HG03558 (cell line): ENCODE measurements at regions not wholly inside any gene's neighbourhood (a gene's known extent, or its start where the extent isn't known, plus 50 kb on each side); places are given as distances from the start of the nearest gene placed in this dataset.
"Not testable (repeated sequence)": the region's sequence is repeated elsewhere in the genome, so short reads cannot be mapped to it uniquely, and the experiment has no call there.

Source experiments
- ATAC-seq: cut with Tn5 transposase; IDR thresholded peaks from one replicate; pipeline ENCODE4 v1.9.1; 2021; ENCODE audit warnings: moderate number of reproducible peaks; ENCODE audit not compliant: unreplicated experiment; ENCODE audit errors: extremely low read depth

GRCh38 chr3:87538722-87539121, 262.3 kb upstream of the POU1F1 start:
- ATAC-seq = not testable (repeated sequence)

GRCh38 chr3:87509401-87509800, 233.0 kb upstream of the POU1F1 start:
- no peak for ATAC-seq

GRCh38 chr3:87508921-87509320, 232.5 kb upstream of the POU1F1 start:
- ATAC-seq = no peak

GRCh38 chr3:87507753-87508152, 231.4 kb upstream of the POU1F1 start:
- ATAC-seq = no peak

- ATAC-seq = peak; percentile 74
Observed at GRCh38 chr3:87503900-87504498, 227.6 kb upstream of the POU1F1 start.

GRCh38 chr3:87501076-87501475, 224.7 kb upstream of the POU1F1 start:
- ATAC-seq = no peak

GRCh38 chr3:87498358-87499080, 222.1 kb upstream of the POU1F1 start:
- no peak for ATAC-seq

- no peak for ATAC-seq
Observed at GRCh38 chr3:87495938-87496337, 219.6 kb upstream of the POU1F1 start.

- no peak for ATAC-seq
Observed at GRCh38 chr3:87494264-87494663, 217.9 kb upstream of the POU1F1 start.

GRCh38 chr3:87491843-87492242, 215.5 kb upstream of the POU1F1 start:
- no peak for ATAC-seq

GRCh38 chr3:87489892-87490291, 213.5 kb upstream of the POU1F1 start:
- ATAC-seq = no peak

GRCh38 chr3:87488765-87489164, 212.4 kb upstream of the POU1F1 start:
- ATAC-seq = no peak

- not testable (repeated sequence) for ATAC-seq
Observed at GRCh38 chr3:87486635-87487034, 210.3 kb upstream of the POU1F1 start.

- no peak for ATAC-seq
Observed at GRCh38 chr3:87486115-87486514, 209.7 kb upstream of the POU1F1 start.

- ATAC-seq = no peak
Observed at GRCh38 chr3:87478716-87479115, 202.3 kb upstream of the POU1F1 start.

- ATAC-seq = no peak
Observed at GRCh38 chr3:87473944-87474343, 197.6 kb upstream of the POU1F1 start.

GRCh38 chr3:87468938-87469337, 192.6 kb upstream of the POU1F1 start:
- no peak for ATAC-seq

GRCh38 chr3:87468235-87468634, 191.9 kb upstream of the POU1F1 start:
- ATAC-seq = no peak

GRCh38 chr3:87462228-87462627, 185.8 kb upstream of the POU1F1 start:
- ATAC-seq = no peak

GRCh38 chr3:87461443-87461842, 185.1 kb upstream of the POU1F1 start:
- ATAC-seq = no peak

GRCh38 chr3:87461036-87461435, 184.7 kb upstream of the POU1F1 start:
- ATAC-seq = no peak

- no peak for ATAC-seq
Observed at GRCh38 chr3:87448558-87448957, 172.2 kb upstream of the POU1F1 start.
